BLaER1 treated with 17β-estradiol and CSF1 and Interleukin-3, amounts not matched to agents 10 nM and 100 nM (cell line): ENCODE measurements at regions not wholly inside any gene's neighbourhood (a gene's known extent, or its start where the extent isn't known, plus 50 kb on each side); places are given as distances from the start of the nearest gene placed in this dataset.

Experiments used
- H3K27ac ChIP-seq, 11 experiments: shearing (Covaris generic); formaldehyde crosslinking; 2 replicates each; pipeline ENCODE4 v1.8.1; 2022
- H3K27me3 ChIP-seq, 11 experiments: shearing (Covaris generic); formaldehyde crosslinking; 2 replicates each; pipeline ENCODE4 v1.8.1; 2022
- H3K36me3 ChIP-seq, 11 experiments: shearing (Covaris generic); formaldehyde crosslinking; 2 replicates each; pipeline ENCODE4 v1.8.1; 2022
- H3K4me1 ChIP-seq, 10 experiments: shearing (Covaris generic); formaldehyde crosslinking; 2 replicates each; pipeline ENCODE4 v1.8.1; 2022
- H3K4me2 ChIP-seq, 11 experiments: shearing (Covaris generic); formaldehyde crosslinking; 2 replicates each; pipeline ENCODE4 v1.8.1; 2022
- H3K4me3 ChIP-seq, 10 experiments: shearing (Covaris generic); formaldehyde crosslinking; 2 replicates each; pipeline ENCODE4 v1.8.1; 2022
- H3K9ac ChIP-seq, 11 experiments: shearing (Covaris generic); formaldehyde crosslinking; 2 replicates each; pipeline ENCODE4 v1.8.1; 2022
- H3K9me3 ChIP-seq, 11 experiments: shearing (Covaris generic); formaldehyde crosslinking; replicated peaks in 1 of 11; 2 replicates each; pipeline ENCODE4 v1.8.1; 2022
- H4K20me1 ChIP-seq, 11 experiments: shearing (Covaris generic); formaldehyde crosslinking; 2 replicates each; pipeline ENCODE4 v1.8.1; 2022
- Cebpa-rat ChIP-seq, 11 experiments: shearing (Covaris generic); IDR thresholded peaks; 2 replicates each; pipeline ENCODE4 v1.8.1; 2022

DNA sequence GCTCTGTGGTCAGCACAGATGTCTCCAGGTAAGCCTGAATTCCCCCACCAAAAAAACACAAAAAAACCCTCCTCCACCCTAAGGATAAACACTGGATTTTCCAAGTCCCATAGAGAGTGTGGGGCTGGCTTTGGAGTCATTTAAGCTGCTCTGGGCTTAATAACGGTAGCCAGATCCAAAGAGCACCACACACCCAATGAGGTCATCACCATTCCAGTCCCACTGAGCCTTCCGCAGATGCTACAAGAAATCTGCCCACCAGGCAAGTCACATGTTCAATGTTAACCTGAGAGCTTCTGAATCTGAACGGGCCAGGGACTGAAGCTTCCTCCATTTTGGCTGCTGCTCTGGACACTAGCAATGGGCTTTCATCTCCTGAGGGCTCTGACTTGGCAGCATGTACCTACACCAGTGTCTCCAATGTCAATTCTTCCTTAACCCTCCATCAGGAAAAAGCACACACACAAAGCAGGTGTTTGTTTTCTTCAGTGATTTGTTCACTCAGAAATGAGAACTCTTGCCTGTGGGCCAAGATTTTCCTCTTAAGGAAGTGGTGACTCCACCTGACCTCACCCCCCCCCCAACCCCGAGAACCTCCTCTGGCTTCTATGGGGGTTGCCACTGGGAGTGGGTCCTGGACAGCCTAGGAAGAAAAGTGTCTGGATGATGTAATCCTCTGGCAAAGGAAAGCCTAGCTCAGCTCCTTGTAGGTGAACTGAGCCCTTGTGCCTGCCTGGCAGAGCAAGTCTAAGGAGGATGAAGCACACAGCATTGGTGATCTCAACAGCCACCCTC lies 220.1 kb downstream of the FOXL1 start:
- no peak for TF ChIP-seq Cebpa-rat (IDR thresholded peaks at IDR 0.05)
- Histone ChIP-seq H3K9me3 (no peaks in the 10 kb centered on the region), H4K20me1 (no peaks in the 10 kb centered on the region), H3K4me2 (peak overlapping the region in 4 of 11 experiments; percentile 25 to 58 (median 46); a peak in 6 of 22 replicates), H3K36me3 (no peaks in the 10 kb centered on the region), H3K27me3 (no peaks in the 10 kb centered on the region), H3K4me1 (peaks cover 9 to 26% (median 16%) of the 10 kb centered on the region in 10 experiments; a peak in 18 of 20 replicates), H3K9ac (no peak overlapping the region), H3K27ac (peak overlapping the region in 2 of 11 experiments; percentile 4 to 11; a peak in 1 of 22 replicates), H3K4me3 (no peak overlapping the region)

DNA sequence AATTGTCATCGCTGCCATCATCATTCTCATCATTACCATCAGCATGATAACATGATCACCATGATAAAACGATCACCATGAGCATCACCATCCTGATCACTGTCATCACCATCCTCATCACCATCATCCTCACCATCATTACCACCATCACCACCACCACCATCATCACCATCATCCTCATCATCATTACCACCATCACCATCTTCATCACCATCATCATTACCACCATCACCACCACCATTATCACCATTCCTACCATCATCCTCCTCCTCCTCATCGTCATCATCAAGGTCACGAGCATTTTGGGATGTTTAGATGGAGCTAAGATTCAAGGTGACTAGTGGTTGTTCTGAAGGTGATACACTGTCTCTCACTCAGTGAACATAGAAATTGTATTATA lies 221.0 kb downstream of the FOXL1 start:
- no peak for TF ChIP-seq Cebpa-rat (IDR thresholded peaks at IDR 0.05)
- no peaks in the 10 kb centered on the region for H3K27me3 ChIP-seq

GRCh38 chr16:86800894-86801293 lies 222.5 kb downstream of the FOXL1 start:
- H3K27me3 ChIP-seq: no peaks in the 10 kb centered on the region

More for the DNA sequence above, 221.0 kb downstream of the FOXL1 start:
- Histone ChIP-seq H3K4me3 (no peak overlapping the region), H4K20me1 (no peaks in the 10 kb centered on the region), H3K4me2 (peak overlapping the region; percentile 32 to 65 (median 56); a peak in 21 of 22 replicates), H3K4me1 (peaks cover 9 to 26% (median 16%) of the 10 kb centered on the region in 10 experiments; a peak in 18 of 20 replicates), H3K9ac (no peak overlapping the region), H3K36me3 (no peaks in the 10 kb centered on the region), H3K27ac (peak overlapping the region in 1 of 11 experiments; percentile 4; a peak in 2 of 22 replicates), H3K9me3 (no peaks in the 10 kb centered on the region)

GRCh38 chr16:86802013-86802412 lies 223.7 kb downstream of the FOXL1 start:
- H3K4me2 ChIP-seq: no peak overlapping the region

More at GRCh38 chr16:86800894-86801293, 222.5 kb downstream of the FOXL1 start:
- Histone ChIP-seq H3K36me3 (no peaks in the 10 kb centered on the region), H3K4me2 (peak overlapping the region in 3 of 11 experiments; percentile 47 to 65 (median 58); a peak in 3 of 22 replicates), H3K4me1 (peaks cover 9 to 26% (median 16%) of the 10 kb centered on the region in 10 experiments; a peak in 18 of 20 replicates), H3K9ac (no peak overlapping the region), H3K4me3 (no peak overlapping the region), H4K20me1 (no peaks in the 10 kb centered on the region), H3K27ac (no peak overlapping the region), H3K9me3 (peaks cover 0 to 6% (median 4%) of the 10 kb centered on the region in 11 experiments; a peak in 10 of 22 replicates)
- no peak for TF ChIP-seq Cebpa-rat (IDR thresholded peaks at IDR 0.05)

GRCh38 chr16:86805188-86805587 lies 226.8 kb downstream of the FOXL1 start:
- no peaks in the 10 kb centered on the region for H3K36me3 ChIP-seq
- no peak overlapping the region for H3K4me2 ChIP-seq
- peaks cover 1 to 8% (median 4%) of the 10 kb centered on the region in 10 experiments; a peak in 15 of 20 replicates for H3K4me1 ChIP-seq
- peaks cover 8 to 17% (median 13%) of the 10 kb centered on the region in 11 experiments; a peak in 16 of 22 replicates for H3K9me3 ChIP-seq
- H3K9ac ChIP-seq: no peak overlapping the region
- no peak for TF ChIP-seq Cebpa-rat (IDR thresholded peaks at IDR 0.05)
- H4K20me1 ChIP-seq: no peaks in the 10 kb centered on the region
- H3K4me3 ChIP-seq: no peak overlapping the region
- no peaks in the 10 kb centered on the region for H3K27me3 ChIP-seq
- H3K27ac ChIP-seq: no peak overlapping the region

More at GRCh38 chr16:86802013-86802412, 223.7 kb downstream of the FOXL1 start:
- H3K27ac ChIP-seq: no peak overlapping the region
- peaks cover 9 to 26% (median 16%) of the 10 kb centered on the region in 10 experiments; a peak in 18 of 20 replicates for H3K4me1 ChIP-seq
- no peaks in the 10 kb centered on the region for H3K36me3 ChIP-seq
- no peaks in the 10 kb centered on the region for H3K27me3 ChIP-seq
- no peaks in the 10 kb centered on the region for H4K20me1 ChIP-seq
- H3K4me3 ChIP-seq: no peak overlapping the region
- TF ChIP-seq Cebpa-rat (IDR thresholded peaks at IDR 0.05): no peak
- H3K9ac ChIP-seq: no peak overlapping the region
- peaks cover 8 to 17% (median 13%) of the 10 kb centered on the region in 11 experiments; a peak in 16 of 22 replicates for H3K9me3 ChIP-seq

- Histone ChIP-seq H4K20me1 (no peaks in the 10 kb centered on the region), H3K27ac (no peak overlapping the region), H3K36me3 (no peaks in the 10 kb centered on the region), H3K4me3 (no peak overlapping the region), H3K4me1 (no peaks in the 10 kb centered on the region), H3K4me2 (no peak overlapping the region), H3K9ac (no peak overlapping the region), H3K27me3 (no peaks in the 10 kb centered on the region), H3K9me3 (peaks cover 8 to 17% (median 13%) of the 10 kb centered on the region in 11 experiments; a peak in 16 of 22 replicates)
- TF ChIP-seq Cebpa-rat (IDR thresholded peaks at IDR 0.05): no peak
These were observed 228.0 kb downstream of the FOXL1 start for GRCh38 chr16:86806181-86806837.

DNA sequence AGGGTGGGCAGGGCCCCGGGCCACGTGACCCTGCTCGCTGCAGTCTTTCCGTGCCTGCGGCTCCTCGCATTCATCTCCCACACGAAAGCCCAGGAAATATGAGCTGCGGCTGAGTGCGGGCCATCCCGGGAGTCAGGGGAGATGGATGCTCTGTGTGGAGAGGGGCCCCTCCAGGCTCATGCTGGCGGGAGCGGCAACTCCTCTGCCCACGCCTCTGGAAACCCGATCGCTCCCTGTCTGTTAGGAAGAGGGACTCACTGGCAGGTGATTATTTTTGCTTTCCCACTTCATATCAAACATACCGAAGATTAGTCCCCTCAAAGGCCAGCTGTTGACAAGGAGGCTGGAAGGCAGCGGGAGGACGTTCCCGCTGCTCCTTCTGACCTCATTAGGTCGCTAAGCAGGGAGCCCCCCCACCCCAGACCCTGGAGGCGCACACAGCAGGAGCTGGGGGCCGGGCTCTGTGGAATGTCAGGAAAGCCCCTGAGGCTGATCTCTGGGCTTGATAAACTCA lies 228.5 kb downstream of the FOXL1 start:
- no peaks in the 10 kb centered on the region for H4K20me1 ChIP-seq
- H3K4me1 ChIP-seq: no peaks in the 10 kb centered on the region
- H3K27ac ChIP-seq: no peak overlapping the region
- no peaks in the 10 kb centered on the region for H3K36me3 ChIP-seq
- H3K9ac ChIP-seq: no peak overlapping the region
- no peaks in the 10 kb centered on the region for H3K27me3 ChIP-seq
- no peak overlapping the region for H3K4me2 ChIP-seq
- no peak overlapping the region for H3K4me3 ChIP-seq
- TF ChIP-seq Cebpa-rat (IDR thresholded peaks at IDR 0.05): no peak
- H3K9me3 ChIP-seq: peaks cover 8 to 17% (median 13%) of the 10 kb centered on the region in 11 experiments; a peak in 16 of 22 replicates

- H3K4me2 ChIP-seq: no peak overlapping the region
- no peak overlapping the region for H3K27ac ChIP-seq
- no peaks in the 10 kb centered on the region for H3K27me3 ChIP-seq
- H3K4me3 ChIP-seq: no peak overlapping the region
- H3K36me3 ChIP-seq: no peaks in the 10 kb centered on the region
- H4K20me1 ChIP-seq: no peaks in the 10 kb centered on the region
- TF ChIP-seq Cebpa-rat (IDR thresholded peaks at IDR 0.05): no peak
- no peak overlapping the region for H3K9ac ChIP-seq
- H3K4me1 ChIP-seq: no peaks in the 10 kb centered on the region
- H3K9me3 ChIP-seq: peaks cover 8 to 17% (median 13%) of the 10 kb centered on the region in 11 experiments; a peak in 16 of 22 replicates
These were observed 230.6 kb downstream of the FOXL1 start for GRCh38 chr16:86808863-86809444.
